Astrocyte of the spinal cord (primary cell): ENCODE measurements at regions not wholly inside any gene's neighbourhood (a gene's known extent, or its start where the extent isn't known, plus 50 kb on each side); places are given as distances from the start of the nearest gene placed in this dataset.
"Not testable (repeated sequence)": the region's sequence is repeated elsewhere in the genome, so short reads cannot be mapped to it uniquely, and the experiment has no call there.

Source experiments
- DNase-seq: peaks from one replicate; pipeline ENCODE4 v3.0.0; 2011; ENCODE audit warnings: low read depth, low spot score
- H3K4me3 ChIP-seq: 2 replicates; pipeline ENCODE4 v1.5.1; 2011; ENCODE audit warnings: low read depth, mild to moderate bottlenecking, low read length, moderate library complexity
- CTCF ChIP-seq: IDR thresholded peaks from 2 replicates; pipeline ENCODE4 v1.5.1; 2012; ENCODE audit warnings: low read depth, mild to moderate bottlenecking, low read length, inconsistent platforms
- in situ Hi-C: cut with HindIII; loops from 2 replicates; pipeline ENCODE4 v1.10.0; 2017; ENCODE audit warnings: low sequenced_read_pairs

- H3K4me3 ChIP-seq, result no peak overlapping the region
- peak; percentile 4 for DNase-seq
- no peak for TF ChIP-seq CTCF
- in situ Hi-C loops, result no loop called here
These were observed 168.0 kb downstream of the FOXB1 start for GRCh38 chr15:60172143-60172542.

GRCh38 chr15:60179786-60180391 is 175.8 kb downstream of the FOXB1 start:
- in situ Hi-C loops, result no loop called here
- DNase-seq, result peak; percentile 47
- TF ChIP-seq CTCF, result peak; percentile 94
- H3K4me3 ChIP-seq, result no peak overlapping the region

GRCh38 chr15:60181957-60182356 is 177.8 kb downstream of the FOXB1 start:
- DNase-seq, H3K4me3 ChIP-seq, in situ Hi-C loops: not testable (repeated sequence)

- no peak overlapping the region for H3K4me3 ChIP-seq
- TF ChIP-seq CTCF, result no peak
- DNase-seq, result no peak
- in situ Hi-C loops, result no loop called here
These were observed 179.3 kb downstream of the FOXB1 start for GRCh38 chr15:60183366-60183765.

- in situ Hi-C loops, result no loop called here
- DNase-seq, result peak; percentile 43
- H3K4me3 ChIP-seq, result no peak overlapping the region
- TF ChIP-seq CTCF, result no peak
These were observed 180.5 kb downstream of the FOXB1 start for GRCh38 chr15:60184579-60184978.

- TF ChIP-seq CTCF, result no peak
- no peak for DNase-seq
- in situ Hi-C loops, result no loop called here
- H3K4me3 ChIP-seq, result no peak overlapping the region
These were observed 186.9 kb downstream of the FOXB1 start for GRCh38 chr15:60191016-60191415.

GRCh38 chr15:60191821-60192220 is 187.7 kb downstream of the FOXB1 start:
- in situ Hi-C loops, result no loop called here
- DNase-seq, result no peak
- H3K4me3 ChIP-seq, result no peak overlapping the region
- TF ChIP-seq CTCF, result no peak
